Smooth muscle cell of the brain vasculature (primary cell): ENCODE measurements at regions not wholly inside any gene's neighbourhood (a gene's known extent, or its start where the extent isn't known, plus 50 kb on each side); places are given as distances from the start of the nearest gene placed in this dataset.

Experiments used
- DNase-seq: peaks from one replicate; pipeline ENCODE4 v3.0.0-alpha.2; 2012; ENCODE audit warnings: low read depth, low spot score

- no peak for DNase-seq
These were observed 302.5 kb downstream of the CTTN start for GRCh38 chr11:70700871-70701270.

DNA sequence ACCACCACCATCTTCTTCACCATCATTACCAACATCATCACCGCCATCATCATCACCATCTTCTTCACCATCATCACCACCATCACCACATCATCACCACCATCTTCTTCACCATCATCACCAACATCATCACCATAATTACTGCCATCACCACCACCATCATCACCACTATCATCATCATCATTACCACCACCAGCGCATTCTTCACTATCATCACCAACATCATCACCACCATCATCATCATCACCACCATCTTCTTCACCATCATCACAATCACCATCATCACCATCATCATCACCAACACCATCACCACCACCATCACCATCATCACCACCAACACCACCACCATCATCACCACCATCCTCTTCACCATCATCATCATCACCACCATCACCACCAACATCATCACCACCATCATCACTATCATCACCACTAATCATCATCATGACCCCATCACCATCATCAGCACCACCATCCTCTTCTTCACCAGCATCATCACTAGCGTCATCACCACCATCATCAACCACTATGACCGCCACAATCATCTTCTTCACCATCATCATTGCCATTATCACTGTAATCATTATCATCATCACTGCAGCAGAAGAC is 303.8 kb downstream of the CTTN start:
- no peak for DNase-seq

DNA sequence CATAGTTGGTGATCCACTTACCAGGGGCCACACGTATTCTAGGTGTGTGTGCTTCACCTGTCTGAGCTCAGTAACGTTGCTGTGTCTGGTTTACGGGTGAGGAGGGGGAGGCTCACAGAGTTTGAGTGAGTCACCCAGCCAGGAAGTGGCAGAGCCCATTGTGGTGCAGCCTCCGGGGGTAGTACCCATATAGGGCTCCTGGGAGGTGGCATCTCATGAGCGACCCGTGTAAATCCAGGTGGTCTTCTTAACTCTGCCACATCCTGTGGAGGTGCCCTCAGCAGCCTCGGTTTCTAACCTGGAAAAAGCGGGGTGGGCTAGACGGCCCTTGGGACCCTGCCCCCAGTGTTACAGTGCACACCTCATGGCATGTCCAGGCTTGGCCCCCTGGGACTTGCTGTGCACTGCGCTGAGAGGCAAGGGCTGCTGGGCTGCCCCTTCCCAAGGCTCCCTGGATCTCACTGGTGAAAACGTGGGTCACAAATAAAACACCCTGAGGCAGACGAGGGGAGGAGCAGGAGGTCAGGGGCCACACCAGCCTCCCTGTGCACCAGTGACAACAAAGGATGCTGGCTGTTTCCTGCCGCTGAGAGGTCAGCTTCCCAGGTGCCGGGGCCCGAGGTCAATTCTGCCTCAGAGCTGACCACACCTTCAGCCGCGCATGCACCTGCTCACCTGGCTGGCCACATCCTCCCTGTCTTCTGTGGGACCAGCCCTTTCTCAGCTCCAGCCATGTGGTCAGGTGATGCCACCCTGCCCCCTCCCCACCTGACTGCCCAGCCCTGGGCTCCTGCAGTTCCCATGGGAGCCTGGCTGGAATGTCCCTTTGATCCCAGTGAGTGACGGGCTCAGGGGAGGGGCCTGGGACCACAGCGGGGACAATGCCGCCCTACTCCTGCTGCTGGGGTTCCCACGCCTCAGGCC is 305.1 kb downstream of the CTTN start:
- DNase-seq = no peak

DNA sequence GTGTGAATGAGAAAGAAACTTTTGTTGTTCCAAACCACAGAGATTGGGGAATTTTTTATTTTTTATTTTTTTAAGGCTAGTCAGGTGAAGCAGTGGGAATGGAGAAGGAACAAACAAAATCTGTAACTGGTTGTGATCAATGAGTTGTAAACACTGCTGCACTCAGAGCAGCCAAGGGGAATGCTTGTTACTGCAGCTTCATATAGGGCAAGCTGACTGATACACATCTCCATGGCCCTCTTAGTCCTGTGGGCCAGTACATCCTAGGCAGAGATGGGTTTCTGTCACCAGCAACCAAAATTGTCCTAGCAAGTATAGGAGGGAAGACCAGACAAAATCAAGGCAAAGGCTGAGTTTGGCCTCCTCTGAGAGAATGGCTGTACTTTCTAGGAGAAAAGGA is 306.8 kb downstream of the CTTN start:
- no peak for DNase-seq

DNA sequence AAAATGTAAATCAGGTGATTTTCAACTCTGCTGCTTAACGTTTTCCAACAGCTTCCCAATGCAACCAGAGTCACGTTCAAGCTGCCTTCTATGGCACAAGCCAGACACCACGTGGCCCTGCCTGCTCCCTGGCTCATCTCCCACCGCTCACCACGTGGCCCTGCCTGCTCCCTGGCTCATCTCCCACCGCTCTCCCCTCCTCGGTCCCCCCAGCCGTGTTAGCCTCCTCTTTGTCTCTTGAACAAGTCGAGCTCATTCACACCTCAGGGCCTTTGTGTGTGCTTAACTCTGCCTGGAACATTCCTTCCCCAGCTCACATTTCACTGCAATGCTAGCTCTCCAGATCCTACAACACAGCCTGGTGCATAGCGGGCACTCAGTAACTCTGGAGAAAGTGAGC is 307.6 kb downstream of the CTTN start:
- no peak for DNase-seq

GRCh38 chr11:70707821-70708220 is 309.5 kb downstream of the CTTN start:
- DNase-seq = no peak

- no peak for DNase-seq
These were observed 311.3 kb downstream of the CTTN start for GRCh38 chr11:70709596-70709995.

DNA sequence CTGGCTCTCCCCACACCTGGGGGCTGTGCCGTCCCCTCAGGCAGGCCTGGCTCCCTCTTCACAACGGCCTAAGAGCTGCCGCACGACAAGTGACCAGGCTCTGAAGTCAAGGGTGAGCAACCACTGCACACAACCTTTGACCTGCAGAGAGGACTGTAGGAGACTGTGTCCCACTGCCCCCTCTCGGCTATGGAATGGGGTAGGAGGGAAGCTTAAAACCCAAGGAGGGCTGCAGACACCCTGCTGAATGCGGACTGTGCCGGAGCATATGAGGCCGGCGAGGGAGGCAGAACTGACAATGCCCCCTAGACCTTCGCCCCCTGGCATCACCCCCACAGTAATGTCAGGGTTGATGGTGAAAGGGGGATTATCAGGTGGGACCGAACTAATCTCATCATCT is 311.9 kb downstream of the CTTN start:
- DNase-seq = no peak

GRCh38 chr11:70710601-70711000 is 312.3 kb downstream of the CTTN start:
- DNase-seq = no peak

- no peak for DNase-seq
These were observed 313.0 kb downstream of the CTTN start for GRCh38 chr11:70711095-70711910.

GRCh38 chr11:70711911-70712185 is 313.5 kb downstream of the CTTN start:
- no peak for DNase-seq

DNA sequence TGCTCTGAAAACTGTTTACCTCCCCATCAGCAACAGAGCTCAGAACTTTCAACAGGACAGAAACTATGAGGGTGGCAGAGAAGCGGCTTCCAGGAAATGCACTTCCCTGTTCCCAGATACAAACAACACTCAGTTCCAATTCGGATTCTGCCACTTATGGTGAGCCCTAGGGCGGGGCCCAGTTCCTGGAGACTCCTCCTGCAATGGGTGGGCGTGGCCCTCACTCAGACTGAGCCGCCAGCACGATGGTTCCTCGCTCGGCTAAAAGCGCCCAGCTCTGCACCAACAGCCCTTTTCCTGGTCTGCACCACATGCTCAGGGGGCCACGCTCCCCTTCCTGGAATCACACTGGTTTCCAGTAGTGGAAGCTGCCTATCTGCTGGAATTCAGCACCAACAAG is 314.1 kb downstream of the CTTN start:
- DNase-seq = no peak

- no peak for DNase-seq
These were observed 314.9 kb downstream of the CTTN start for GRCh38 chr11:70713086-70713835.

GRCh38 chr11:70713988-70714665 is 315.8 kb downstream of the CTTN start:
- DNase-seq = no peak

DNA sequence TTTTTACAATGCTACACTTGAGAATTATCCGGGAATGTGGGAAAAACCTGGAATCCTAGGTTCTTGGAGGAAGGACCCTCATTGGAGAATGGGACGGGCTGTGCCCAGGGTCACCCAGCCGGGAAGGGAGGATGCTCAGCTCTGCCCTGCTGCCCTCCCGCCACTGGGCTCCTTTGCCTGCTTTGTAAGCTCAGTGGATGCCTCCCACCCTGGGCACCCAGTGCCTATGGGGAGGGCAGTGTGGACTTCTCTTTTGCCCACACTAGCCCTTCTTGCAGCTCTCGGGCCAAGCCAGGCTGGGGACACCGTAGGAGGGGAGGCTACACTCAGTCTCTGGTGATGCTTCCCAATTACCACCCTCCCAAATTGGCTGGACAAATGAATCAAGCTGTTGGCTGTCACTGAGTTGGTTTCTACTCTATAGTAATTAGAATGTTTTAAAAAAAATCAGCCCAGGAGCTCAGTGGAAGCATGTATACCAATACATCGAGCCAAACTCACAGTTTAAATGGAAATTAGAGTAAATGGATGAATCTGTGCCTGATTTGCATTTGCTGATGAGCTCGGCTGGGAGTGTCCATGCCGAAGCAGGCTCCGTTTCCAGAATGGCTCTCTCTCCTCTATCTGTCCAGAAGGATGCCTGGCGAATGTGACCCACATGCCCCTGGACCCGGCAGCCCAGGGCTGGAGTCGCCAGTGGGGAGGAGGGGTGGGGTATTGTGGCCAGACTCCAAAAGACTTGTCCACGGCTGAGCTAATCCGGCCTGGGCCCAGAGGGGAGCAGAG is 317.0 kb downstream of the CTTN start:
- no peak for DNase-seq

GRCh38 chr11:70716216-70716615 is 317.9 kb downstream of the CTTN start:
- DNase-seq = no peak

GRCh38 chr11:70716986-70717775 is 318.9 kb downstream of the CTTN start:
- DNase-seq = no peak

GRCh38 chr11:70717936-70718595 is 319.7 kb downstream of the CTTN start:
- no peak for DNase-seq

GRCh38 chr11:70719516-70719915 is 321.2 kb downstream of the CTTN start:
- no peak for DNase-seq
